ENCODE measurements at regions not wholly inside any gene's neighbourhood (a gene's known extent, or its start where the extent isn't known, plus 50 kb on each side); places are given as distances from the start of the nearest gene placed in this dataset.

GRCh38 chr4:175407926-175408325, 404.1 kb downstream of the GPM6A start:
- DNase-seq (ENCODE audit: low spot score), result no peak
- Mint-ChIP-seq H3K4me1 (ENCODE audit: low read depth) (peaks cover 56% of the 10 kb centered on the region), H3K36me3 (ENCODE audit: low read depth) (no peaks in the 10 kb centered on the region), H3K4me3 (ENCODE audit: unreplicated experiment) (no peak overlapping the region), H3K27me3 (ENCODE audit: low read depth) (no peaks in the 10 kb centered on the region), H3K9me3 (ENCODE audit: low read depth) (peaks cover 8% of the 10 kb centered on the region), H3K27ac (ENCODE audit: unreplicated experiment) (no peak overlapping the region)
- TF ChIP-seq CTCF (IDR thresholded peaks at IDR 0.05), result no peak

- Mint-ChIP-seq H3K27ac (ENCODE audit: unreplicated experiment) (no peak overlapping the region), H3K4me3 (ENCODE audit: unreplicated experiment) (no peak overlapping the region)
Measured at GRCh38 chr4:175411251-175411650, 400.8 kb downstream of the GPM6A start.

GRCh38 chr4:175412161-175412560, 399.9 kb downstream of the GPM6A start:
- H3K4me1 Mint-ChIP-seq (ENCODE audit: low read depth), result peaks cover 37% of the 10 kb centered on the region
- DNase-seq (ENCODE audit: low spot score), result no peak

More at GRCh38 chr4:175411251-175411650, 400.8 kb downstream of the GPM6A start:
- no peak for TF ChIP-seq CTCF (IDR thresholded peaks at IDR 0.05)
- no peaks in the 10 kb centered on the region for H3K27me3 Mint-ChIP-seq (ENCODE audit: low read depth)
- H3K4me1 Mint-ChIP-seq (ENCODE audit: low read depth), result peaks cover 39% of the 10 kb centered on the region
- peaks cover 20% of the 10 kb centered on the region for H3K36me3 Mint-ChIP-seq (ENCODE audit: low read depth)
- DNase-seq (ENCODE audit: low spot score), result no peak
- H3K9me3 Mint-ChIP-seq (ENCODE audit: low read depth), result peaks cover 35% of the 10 kb centered on the region

GRCh38 chr4:175412746-175413145, 399.3 kb downstream of the GPM6A start:
- H3K4me1 Mint-ChIP-seq (ENCODE audit: low read depth), result peaks cover 39% of the 10 kb centered on the region
- no peak for DNase-seq (ENCODE audit: low spot score)
- TF ChIP-seq CTCF (IDR thresholded peaks at IDR 0.05), result no peak
- H3K27me3 Mint-ChIP-seq (ENCODE audit: low read depth), result no peaks in the 10 kb centered on the region
- no peak overlapping the region for H3K4me3 Mint-ChIP-seq (ENCODE audit: unreplicated experiment)
- peaks cover 24% of the 10 kb centered on the region for H3K36me3 Mint-ChIP-seq (ENCODE audit: low read depth)
- H3K27ac Mint-ChIP-seq (ENCODE audit: unreplicated experiment), result peak overlapping the region; percentile 38
- H3K9me3 Mint-ChIP-seq (ENCODE audit: low read depth), result peaks cover 42% of the 10 kb centered on the region

More at GRCh38 chr4:175412161-175412560, 399.9 kb downstream of the GPM6A start:
- Mint-ChIP-seq H3K4me3 (ENCODE audit: unreplicated experiment) (no peak overlapping the region), H3K27ac (ENCODE audit: unreplicated experiment) (peak overlapping the region; percentile 38), H3K27me3 (ENCODE audit: low read depth) (no peaks in the 10 kb centered on the region), H3K9me3 (ENCODE audit: low read depth) (peaks cover 36% of the 10 kb centered on the region), H3K36me3 (ENCODE audit: low read depth) (peaks cover 20% of the 10 kb centered on the region)
- TF ChIP-seq CTCF (IDR thresholded peaks at IDR 0.05), result no peak

GRCh38 chr4:175413561-175413960, 398.5 kb downstream of the GPM6A start:
- H3K4me3 Mint-ChIP-seq (ENCODE audit: unreplicated experiment), result no peak overlapping the region
- H3K9me3 Mint-ChIP-seq (ENCODE audit: low read depth), result peaks cover 42% of the 10 kb centered on the region
- no peaks in the 10 kb centered on the region for H3K27me3 Mint-ChIP-seq (ENCODE audit: low read depth)
- DNase-seq (ENCODE audit: low spot score), result no peak
- H3K4me1 Mint-ChIP-seq (ENCODE audit: low read depth), result peaks cover 39% of the 10 kb centered on the region
- no peak overlapping the region for H3K27ac Mint-ChIP-seq (ENCODE audit: unreplicated experiment)
- no peak for TF ChIP-seq CTCF (IDR thresholded peaks at IDR 0.05)
- H3K36me3 Mint-ChIP-seq (ENCODE audit: low read depth), result peaks cover 24% of the 10 kb centered on the region

Data from chondrocyte (in vitro differentiated cells).